ENCODE measurements at regions not wholly inside any gene's neighbourhood (a gene's known extent, or its start where the extent isn't known, plus 50 kb on each side); places are given as distances from the start of the nearest gene placed in this dataset.

DNA sequence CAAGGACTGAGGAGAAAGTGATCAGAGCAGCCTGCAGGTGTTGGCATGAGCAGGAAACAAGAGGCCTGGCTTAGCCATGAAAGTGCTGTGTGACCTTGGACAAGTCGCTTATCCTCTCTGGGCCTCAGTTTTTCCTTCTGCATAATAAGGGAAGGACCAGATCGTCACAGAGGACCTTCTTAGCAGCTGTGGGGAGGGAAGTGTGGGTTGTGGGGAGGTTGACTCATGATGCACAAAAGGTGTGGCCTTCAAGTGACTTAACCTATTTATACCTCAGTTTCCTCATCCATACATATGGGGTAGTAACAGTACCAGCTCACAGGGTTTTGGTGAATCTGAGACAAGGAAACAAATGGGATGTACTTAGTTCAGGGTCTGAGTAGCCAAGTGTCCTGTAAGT is 658.8 kb downstream of the MATN1 start:
- TF ChIP-seq ZNF224 (CRISPR knock-in tag; IDR thresholded peaks at IDR 0.05) (no peak), EP300 (IDR thresholded peaks at IDR 0.05; ENCODE audit: low read depth in 2 of 2, low read length in 2 of 2) (no peak), EP300 (CRISPR knock-in tag; IDR thresholded peaks at IDR 0.05; ENCODE audit: borderline replicate concordance) (no peak), GABPA (IDR thresholded peaks at IDR 0.05; ENCODE audit: low read depth, low read length) (no peak), GABPA (CRISPR knock-in tag; IDR thresholded peaks at IDR 0.05; ENCODE audit: low read depth) (no peak)
